GM21737 (cell line): ENCODE measurements at regions not wholly inside any gene's neighbourhood (a gene's known extent, or its start where the extent isn't known, plus 50 kb on each side); places are given as distances from the start of the nearest gene placed in this dataset.
"Not testable (repeated sequence)": the region's sequence is repeated elsewhere in the genome, so short reads cannot be mapped to it uniquely, and the experiment has no call there.

ENCODE experiments used
- ATAC-seq: cut with Tn5 transposase; IDR thresholded peaks from one replicate; pipeline ENCODE4 v1.9.1; 2021; ENCODE audit warnings: mild to moderate bottlenecking, moderate library complexity; ENCODE audit not compliant: unreplicated experiment

DNA sequence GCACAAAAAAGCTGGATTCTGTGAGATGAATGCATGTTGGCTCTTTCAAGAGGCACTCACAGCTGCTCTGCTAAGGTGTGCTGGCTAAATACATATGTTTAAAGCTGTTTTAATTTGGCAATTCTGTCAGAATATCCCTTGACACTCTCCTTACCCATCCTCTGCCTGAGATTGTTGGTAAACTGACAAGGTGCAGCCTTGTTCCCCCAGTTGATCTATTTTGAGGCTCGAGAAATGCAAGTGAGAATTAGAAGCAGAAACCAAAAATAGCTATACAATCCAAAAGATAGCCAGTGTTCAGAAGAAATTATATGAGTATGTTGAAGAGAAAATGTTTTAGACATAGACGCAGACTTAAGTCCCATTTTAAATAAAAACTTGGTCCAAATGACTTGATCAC, 971.7 kb upstream of the GYPC start:
- ATAC-seq: no peak

DNA sequence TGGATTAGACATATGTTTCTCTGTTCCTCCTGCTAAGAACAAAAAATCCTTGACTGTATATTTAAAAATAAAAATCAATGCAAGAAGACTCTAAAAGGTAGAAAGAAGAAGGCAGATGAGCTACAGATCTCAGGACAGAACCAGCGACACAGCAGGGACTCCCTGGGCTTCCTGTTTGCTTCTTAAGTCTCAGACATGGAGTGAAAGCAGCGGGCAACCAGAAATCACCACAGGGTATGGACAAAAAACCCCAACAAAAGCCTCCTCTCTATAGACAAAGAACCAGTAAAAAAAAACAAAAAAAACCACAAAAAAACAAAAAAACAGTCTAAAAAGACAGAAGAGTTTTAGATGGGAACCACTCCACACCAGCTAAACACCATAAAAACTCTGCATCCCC, 971.0 kb upstream of the GYPC start:
- ATAC-seq: no peak

DNA sequence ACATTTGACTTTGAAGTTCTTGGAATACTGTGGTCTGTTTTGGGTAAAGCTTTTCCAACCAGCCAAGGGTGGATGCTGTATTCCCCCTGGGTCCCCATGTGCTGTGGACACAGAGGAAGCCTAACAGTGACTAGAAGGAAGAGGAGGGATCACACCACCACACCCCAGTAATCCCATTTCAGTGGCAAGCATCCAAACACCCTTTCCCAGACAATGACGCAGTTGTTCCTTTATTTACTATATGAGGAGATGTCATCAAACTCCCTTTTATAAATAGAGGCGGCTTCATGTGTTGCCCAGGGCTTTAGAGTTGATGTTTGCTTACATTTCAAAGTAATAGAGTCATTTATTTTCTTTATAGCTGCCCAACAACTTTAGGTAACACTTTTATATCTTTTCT, 959.4 kb upstream of the GYPC start:
- ATAC-seq: no peak

DNA sequence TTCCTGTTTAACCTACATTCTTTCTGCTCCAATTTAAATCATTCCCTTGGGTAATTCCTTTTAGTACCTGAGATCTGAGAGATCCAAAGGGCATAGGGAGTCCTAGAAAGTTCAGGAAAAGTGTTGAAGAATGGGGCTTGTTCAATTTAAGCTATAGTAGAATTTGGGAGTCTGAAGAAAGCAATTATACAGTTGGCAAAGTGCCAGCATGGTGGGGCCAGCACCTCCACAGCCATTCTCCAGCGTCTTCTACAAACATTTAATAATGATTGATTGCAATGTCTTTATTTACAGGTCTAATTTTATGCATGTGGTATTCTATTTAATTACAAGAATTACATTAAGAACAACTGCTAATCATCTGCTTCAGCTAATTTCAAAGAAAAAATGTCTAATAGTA, 957.7 kb upstream of the GYPC start:
- ATAC-seq: no peak

DNA sequence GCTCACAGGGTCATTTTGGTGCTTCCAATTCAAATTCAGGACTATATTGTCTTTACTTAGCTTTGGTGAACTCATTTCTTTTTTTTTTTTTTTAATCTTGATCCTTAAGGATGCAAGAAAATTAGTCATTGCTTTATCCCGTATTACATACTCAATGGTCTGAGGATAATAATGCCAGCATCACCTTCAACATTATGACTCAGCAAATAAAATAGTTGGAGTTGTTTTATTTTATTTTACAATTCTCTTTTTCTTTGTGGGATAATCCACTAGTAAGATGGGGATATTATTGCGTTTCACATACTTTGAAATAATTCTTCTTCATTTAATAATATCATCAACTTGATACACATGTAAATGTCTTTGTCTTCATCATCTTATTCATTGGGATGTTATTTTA, 954.9 kb upstream of the GYPC start:
- no peak for ATAC-seq

DNA sequence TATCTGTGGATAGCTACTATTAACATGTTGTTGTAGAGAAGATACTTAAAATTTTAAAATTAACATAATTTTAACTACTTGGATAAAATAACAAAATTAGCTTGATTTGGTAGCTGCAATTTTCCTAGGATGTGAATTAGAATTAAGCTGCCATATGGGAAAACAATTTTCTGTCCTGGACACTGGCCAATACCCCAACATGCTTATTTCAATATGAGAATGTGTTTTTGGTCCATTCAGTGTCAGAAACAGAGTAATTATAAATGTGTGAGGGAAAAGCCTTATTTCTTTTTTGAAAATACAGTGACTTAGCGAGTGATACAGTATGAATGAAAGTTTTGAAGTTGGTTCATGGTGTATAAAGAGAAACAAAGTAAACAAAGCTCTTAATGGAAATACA, 948.3 kb upstream of the GYPC start:
- ATAC-seq: no peak

DNA sequence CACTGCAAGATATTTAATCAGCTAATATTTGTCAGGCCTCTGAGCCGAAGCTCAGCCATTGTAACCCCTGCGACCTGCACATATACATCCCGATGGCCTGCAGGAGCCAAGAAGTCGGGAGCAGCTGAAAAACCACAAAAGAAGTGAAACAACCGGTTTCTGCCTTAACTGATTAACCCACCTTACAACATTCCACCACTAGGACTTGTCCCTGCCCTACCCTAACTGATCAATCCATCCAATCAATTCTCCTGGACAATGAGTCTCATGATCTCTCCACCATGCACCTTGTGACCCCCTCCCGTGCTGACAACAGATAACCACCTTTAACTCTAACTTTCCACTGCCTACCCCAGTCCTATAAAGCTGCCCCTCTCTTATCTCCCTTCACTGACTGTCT, 945.4 kb upstream of the GYPC start:
- ATAC-seq: no peak

DNA sequence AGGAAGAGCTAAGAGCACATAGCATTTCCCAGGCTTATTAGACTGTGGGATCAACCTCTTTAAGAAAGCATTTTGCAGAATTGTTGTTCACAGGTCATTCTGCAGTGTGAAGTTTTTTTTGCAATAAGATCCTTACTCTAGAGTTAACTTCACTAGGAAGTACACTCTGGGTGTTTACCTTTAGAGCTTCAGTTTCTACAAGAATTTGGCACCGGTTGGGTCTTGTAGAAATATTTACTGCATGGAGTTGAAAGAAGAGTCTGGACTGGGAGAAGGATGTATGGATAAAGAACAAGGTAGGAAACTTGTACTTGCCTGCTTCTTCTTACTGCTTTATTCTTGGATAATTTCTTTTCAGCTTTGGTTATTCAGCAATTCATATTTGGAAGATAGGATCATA, 944.9 kb upstream of the GYPC start:
- no peak for ATAC-seq

DNA sequence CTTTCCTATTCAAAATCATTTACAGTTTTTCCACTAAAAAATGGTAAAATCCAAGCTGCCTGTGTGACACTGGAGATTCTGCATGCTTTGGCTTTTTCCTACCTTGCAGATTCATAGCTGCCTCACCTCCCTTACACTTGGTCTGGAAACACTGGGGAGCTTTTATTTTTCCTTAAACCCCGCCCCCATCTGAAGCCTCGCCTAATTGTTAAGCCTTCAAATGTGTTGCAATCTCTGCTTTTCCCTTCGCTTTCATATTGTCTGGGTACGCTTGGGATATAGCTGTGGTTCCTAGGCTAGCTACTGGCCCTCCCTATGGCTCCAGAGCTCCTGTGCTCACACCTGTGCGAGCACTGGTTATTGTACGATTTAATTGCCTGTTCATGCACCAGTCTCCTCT, 942.4 kb upstream of the GYPC start:
- ATAC-seq: no peak

DNA sequence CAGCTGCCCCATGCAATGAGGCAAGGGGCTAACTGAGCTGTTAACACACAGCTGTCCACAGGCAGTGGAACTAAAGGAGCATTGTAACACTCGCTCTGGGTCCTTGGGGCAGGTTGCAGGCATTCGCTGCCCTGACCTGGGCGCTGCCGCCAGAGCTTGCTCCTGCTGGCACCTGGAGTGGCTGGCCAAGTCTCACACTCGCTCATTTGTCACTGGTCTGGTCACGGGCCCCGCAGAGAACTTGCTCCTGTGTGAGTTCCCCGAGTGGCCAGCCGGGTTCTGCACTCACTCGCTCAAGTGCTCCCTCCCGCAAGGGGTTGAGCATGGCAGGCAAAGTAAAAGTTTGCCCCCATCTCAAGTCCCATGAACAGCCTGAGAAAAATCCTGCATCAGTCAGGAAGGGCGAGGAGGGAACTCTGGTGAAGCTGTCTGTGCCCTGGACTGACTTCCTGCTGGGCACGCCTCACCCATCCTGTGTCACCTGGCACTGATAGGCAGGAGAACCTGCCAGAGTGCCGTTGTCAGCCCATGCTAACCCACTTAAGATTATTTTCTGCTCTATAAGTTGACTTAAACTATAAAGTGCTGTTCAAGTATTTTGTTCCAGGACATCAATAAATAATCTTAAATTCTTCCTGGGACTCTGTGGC, 934.8 kb upstream of the GYPC start:
- ATAC-seq: no peak

DNA sequence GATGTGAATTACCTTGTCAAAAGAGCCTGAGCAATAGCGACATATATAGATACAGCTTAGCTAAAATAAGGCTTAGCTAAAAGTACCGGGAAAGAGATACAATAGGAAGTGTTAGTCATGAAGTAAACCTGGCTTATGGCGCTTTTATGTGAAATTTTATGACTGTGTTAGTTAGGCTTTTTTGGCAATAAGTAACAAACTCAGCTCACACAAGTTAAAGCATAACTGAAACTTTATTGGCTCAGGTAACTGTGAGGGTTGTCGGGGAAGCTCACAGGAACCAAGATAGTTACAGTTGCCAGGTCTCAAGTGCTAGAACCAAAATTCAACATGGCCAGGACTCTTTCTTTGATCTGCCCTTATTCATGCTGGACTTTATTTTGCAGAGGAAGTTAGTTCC, 925.0 kb upstream of the GYPC start:
- no peak for ATAC-seq

DNA sequence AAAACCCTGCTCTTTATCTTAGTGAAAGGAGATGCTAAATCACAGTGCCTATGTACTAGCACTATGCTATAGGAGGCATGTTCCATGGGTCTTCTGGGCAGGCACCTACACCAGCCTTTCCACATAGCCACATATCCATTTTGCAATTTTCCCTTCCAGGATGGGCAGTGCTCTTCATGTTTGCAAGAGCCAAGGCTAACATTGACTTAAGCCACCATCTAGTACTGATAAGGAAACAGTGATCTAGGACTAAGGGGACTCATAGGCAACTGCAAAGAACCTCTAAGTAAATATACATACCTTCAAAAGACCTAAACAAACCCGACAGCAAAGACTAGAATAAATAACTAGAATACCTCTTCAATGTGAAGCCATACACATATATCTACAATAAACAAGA, 919.7 kb upstream of the GYPC start:
- no peak for ATAC-seq

DNA sequence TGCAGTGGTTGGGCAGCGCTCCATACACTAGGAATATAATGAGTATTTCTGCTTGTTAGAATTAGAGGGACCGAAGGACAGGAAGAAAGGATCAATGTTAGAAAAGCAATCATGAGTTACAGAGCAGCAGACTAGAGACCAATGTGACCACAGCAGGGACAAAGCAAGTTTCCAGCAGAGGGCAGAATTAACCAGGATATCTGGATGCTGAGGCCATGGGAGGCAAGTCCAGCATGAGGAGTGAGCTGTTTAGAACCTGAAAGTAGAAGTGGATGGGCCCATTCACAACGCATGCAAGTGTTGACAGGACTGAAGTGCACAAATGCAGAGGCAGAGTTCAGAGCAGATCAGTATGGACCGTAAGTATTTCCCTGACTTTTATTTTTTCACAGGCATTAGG, 910.4 kb upstream of the GYPC start:
- ATAC-seq: no peak

DNA sequence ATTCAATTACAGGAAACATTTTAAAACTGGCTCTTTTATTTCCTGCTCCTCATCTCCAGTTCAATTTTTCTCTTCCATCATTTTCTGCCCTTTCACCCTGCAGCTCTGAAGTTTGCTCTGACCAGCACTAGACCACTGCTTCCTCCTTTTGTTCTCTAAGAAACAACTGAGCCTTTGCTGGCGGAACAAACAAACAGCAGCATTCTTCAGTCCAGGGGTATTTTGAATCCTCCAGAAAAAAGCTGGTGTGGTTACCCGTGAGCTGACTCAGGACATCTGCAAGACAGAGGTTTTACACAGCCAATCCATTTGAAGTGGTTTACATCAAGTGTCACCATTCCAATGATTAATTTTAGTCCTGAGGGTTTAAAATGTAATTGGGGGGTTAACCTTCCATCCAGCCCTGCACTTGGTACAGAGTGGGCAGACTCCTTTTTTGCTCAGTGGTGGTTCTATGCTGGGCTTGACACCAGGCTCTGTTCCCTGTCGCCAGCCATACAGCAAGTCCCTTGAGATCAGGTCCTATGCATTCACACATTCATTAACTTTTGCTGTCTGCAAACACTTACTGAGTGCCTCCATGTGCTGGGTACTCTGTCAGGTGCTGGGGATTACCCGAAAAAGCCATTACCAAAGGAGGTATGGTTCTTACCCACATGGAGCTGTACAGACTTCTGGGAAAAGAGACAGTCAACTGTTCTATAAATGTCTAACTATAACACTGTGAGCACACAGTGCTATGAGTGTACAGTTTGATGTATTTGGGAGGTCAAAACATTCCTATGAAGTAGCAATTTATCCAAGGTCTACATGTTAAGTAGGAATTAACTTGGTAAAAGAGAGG, 909.4 kb upstream of the GYPC start:
- no peak for ATAC-seq

DNA sequence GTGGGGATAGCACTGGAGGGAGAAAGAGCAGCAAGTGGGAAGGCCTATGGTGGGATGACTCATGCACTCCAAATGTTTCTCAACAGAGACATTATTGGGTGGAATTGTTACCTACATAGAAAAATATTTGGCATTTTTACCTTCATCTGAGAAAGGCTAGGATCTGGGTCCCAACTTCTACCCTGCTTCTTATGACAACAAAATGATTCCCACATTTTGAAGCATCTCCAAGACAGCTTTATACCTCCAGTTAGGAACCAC, 908.9 kb upstream of the GYPC start:
- ATAC-seq: no peak

DNA sequence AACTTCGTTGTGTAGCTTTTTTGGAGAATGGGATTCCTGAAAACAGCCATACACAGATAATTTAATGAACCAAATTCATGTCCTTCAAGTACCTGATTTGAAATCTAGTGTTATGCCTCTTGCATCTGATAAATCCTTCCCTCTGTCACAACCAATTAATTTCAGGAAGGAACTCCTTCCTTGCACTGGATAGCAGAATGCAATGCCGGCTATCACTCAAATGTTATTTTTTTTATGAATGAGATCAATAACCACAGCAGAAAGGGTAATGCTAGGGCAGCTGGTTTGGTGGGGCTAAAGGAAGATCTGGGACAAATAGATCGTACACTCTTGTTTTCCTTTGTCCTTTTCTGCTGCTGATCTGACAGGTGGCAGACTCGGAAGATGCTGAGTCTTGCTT, 899.5 kb upstream of the GYPC start:
- no peak for ATAC-seq

DNA sequence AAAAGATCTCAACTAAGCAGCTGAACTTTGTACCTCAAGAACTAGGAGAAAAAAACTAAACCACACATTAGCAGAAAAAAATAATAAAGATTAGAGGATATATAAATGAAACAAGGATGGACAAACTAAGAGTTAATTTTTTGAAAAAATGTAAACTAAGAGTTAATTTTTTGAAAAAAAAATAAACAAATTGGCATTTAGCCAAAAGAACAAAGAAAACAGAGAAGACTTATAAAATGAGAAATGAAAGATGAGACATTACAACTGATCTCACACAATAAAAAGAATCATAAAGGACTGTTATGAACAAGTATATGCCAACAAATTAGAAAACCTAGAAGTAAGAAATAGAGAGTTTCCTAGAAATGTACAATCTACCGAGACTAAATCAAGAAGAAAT, 859.2 kb upstream of the GYPC start:
- ATAC-seq: no peak

DNA sequence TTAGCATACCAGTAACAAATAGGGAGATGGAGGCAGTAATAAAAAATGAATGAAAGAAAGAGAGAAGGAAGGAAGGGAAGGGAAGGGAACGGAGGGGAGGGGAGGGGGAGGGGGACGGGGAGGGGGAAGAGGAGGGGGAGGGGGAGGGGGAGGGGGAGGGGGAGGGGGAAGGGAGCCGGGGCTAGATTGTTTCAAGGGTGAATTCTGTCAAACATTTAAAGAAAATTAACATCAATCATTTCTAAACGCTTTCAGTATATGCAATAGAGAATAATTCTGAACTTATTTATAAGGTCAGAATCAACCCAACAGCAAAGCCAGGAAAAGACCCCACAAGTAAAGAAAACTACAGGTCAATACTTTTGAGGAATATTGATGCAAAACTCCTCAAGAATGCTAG, 858.8 kb upstream of the GYPC start:
- ATAC-seq: no peak

DNA sequence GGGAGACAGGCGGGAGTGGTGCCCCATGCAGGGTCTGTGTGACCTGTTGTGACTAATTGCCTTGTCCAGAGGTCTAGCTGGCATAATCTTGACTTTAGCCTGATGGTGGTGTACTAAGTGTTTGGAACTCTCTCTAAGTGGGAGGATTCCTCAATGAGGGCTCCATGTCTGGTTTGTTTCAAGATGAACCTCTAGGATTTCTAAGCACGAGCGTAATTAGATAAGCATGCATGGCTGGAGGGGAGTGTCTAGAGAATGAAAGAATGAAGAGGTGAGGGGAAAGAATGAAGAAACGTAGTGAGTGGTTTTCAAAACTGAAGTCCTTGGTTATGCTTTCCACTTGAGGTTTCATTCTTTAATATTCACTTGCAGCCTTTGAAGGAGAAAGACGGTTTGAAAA, 833.2 kb upstream of the GYPC start:
- no peak for ATAC-seq

DNA sequence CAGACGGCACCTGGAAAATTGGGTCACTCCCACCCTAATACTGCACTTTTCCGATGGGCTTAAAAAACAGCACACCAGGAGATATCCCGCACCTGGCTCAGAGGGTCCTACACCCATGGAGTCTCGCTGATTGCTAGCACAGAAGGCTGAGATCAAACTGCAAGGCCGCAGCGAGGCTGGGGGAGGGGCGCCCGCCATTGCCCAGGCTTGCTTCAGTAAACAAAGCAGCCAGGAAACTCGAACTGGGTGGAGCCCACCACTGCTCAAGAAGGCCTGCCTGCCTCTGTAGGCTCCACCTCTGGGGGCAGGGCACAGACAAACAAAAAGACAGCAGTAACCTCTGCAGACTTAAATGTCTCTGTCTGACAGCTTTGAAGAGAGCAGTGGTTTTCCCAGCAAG, 830.2 kb upstream of the GYPC start:
- not testable (repeated sequence) for ATAC-seq

DNA sequence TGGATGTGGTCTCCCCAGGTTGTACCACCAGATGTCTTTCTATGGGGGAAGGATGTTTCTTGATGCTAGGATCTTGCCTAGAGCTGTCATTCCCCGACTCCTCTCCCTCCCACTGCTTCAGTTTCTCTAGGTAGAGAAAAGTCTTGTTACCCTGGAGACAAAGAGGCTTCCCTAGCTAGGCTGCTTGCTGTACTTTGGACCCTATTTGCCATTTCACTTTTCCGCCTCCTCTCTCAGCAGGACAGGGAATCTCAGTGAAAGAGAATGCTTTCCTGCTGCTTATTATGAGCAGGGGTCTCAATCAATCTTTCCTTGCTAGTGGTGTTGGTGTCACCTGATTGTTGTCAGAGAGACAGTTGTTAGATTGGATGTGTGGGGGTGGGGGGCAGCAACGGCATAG, 818.8 kb upstream of the GYPC start:
- ATAC-seq: no peak

DNA sequence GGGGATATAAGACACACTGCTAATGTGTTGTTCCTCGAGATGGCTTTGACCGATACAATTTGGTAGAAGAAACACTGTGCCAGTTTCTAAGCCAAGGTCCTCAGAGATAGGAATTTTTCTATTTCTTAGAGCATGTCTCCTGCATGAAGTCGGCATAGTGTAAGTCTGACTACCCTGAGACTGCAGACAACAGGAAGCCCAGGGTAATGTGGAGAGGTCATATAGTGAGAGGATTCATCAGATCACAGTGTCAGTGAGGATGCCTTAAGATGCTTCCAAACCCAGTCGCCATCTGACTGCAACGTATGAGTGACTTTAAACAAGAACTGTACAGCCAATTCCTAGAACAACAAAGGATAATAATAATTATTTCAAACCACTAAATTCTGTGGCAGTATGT, 818.3 kb upstream of the GYPC start:
- ATAC-seq: no peak

DNA sequence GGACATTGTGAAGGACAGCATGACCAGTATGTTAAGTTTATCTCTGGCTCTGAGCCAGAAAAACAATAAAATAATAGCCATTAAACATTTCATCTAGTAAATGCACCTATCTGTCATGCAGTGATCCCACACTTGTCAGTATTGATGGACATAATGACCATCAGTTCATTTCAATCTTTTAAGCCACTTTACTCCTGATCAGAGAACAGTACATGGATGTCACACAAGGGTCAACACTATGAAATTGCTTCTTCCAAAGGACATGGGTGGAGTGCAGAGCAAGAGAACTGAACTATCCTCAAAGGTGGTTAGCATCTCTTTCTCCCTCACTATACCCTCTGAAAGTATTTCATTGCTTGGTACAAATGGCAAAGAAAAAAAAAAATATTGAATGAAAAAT, 816.0 kb upstream of the GYPC start:
- no peak for ATAC-seq
